ENCODE measurements at regions not wholly inside any gene's neighbourhood (a gene's known extent, or its start where the extent isn't known, plus 50 kb on each side); places are given as distances from the start of the nearest gene placed in this dataset.

- WGBS, 3 donors, result 33 to 47% (median 38%) methylated on average over 1 of the region's 1 CpG
- no peak for TF ChIP-seq CTCF (IDR thresholded peaks at IDR 0.05)
- Histone ChIP-seq H3K4me3 (no peak overlapping the region), H3K9me3 (peaks cover 12% of the 10 kb centered on the region), H3K27me3 (ENCODE audit: insufficient read depth in 3 of 3, low read length in 2 of 3) (no peaks in the 10 kb centered on the region), H3K4me1 (no peaks in the 10 kb centered on the region), H3K27ac (no peak overlapping the region), H3K36me3 (ENCODE audit: insufficient read depth in 1 of 2, low read depth in 1 of 2) (no peaks in the 10 kb centered on the region)
- DNase-seq, result no peak
- ATAC-seq, result no peak
- intact Hi-C loops (cut with DNase I), result no loop called here
Measured at GRCh38 chr12:16766736-16767135, 160.8 kb upstream of the LMO3 start.

- no peaks in the 10 kb centered on the region for H3K36me3 ChIP-seq (ENCODE audit: insufficient read depth in 1 of 2, low read depth in 1 of 2)
- no peak overlapping the region for H3K4me3 ChIP-seq
- peaks cover 4% of the 10 kb centered on the region for H3K9me3 ChIP-seq
- DNase-seq, result no peak
- intact Hi-C loops (cut with DNase I), result no loop called here
- no peaks in the 10 kb centered on the region for H3K4me1 ChIP-seq
- H3K27me3 ChIP-seq (ENCODE audit: insufficient read depth in 3 of 3, low read length in 2 of 3), result no peaks in the 10 kb centered on the region
- no peak for ATAC-seq
- H3K27ac ChIP-seq, result no peak overlapping the region
- no peak for TF ChIP-seq CTCF (IDR thresholded peaks at IDR 0.05)
Measured at GRCh38 chr12:16763901-16764300, 157.9 kb upstream of the LMO3 start.

GRCh38 chr12:16756833-16757555 lies 151.0 kb upstream of the LMO3 start:
- Histone ChIP-seq H3K4me3 (no peak overlapping the region), H3K9me3 (no peaks in the 10 kb centered on the region), H3K36me3 (ENCODE audit: insufficient read depth in 1 of 2, low read depth in 1 of 2) (no peaks in the 10 kb centered on the region), H3K27me3 (ENCODE audit: insufficient read depth in 3 of 3, low read length in 2 of 3) (no peaks in the 10 kb centered on the region), H3K4me1 (no peaks in the 10 kb centered on the region), H3K27ac (no peak overlapping the region)
- ATAC-seq (no peak), DNase-seq (no peak)
- 44 to 54% (median 45%) methylated on average over 8 of the region's 8 CpGs for WGBS, 3 donors
- TF ChIP-seq CTCF (IDR thresholded peaks at IDR 0.05), result no peak
- intact Hi-C loops (cut with DNase I), result no loop called here

GRCh38 chr12:16730772-16731171 lies 124.8 kb upstream of the LMO3 start:
- Histone ChIP-seq H3K4me3 (no peak overlapping the region), H3K9me3 (no peaks in the 10 kb centered on the region), H3K4me1 (no peaks in the 10 kb centered on the region), H3K27me3 (ENCODE audit: insufficient read depth in 3 of 3, low read length in 2 of 3) (no peaks in the 10 kb centered on the region), H3K36me3 (ENCODE audit: insufficient read depth in 1 of 2, low read depth in 1 of 2) (no peaks in the 10 kb centered on the region), H3K27ac (no peak overlapping the region)
- WGBS, 3 donors, result 80 to 90% (median 83%) methylated on average over 4 of the region's 4 CpGs
- intact Hi-C loops (cut with DNase I), result no loop called here
- ATAC-seq (no peak), DNase-seq (no peak)
- TF ChIP-seq CTCF (IDR thresholded peaks at IDR 0.05), result no peak

- DNase-seq (no peak), ATAC-seq (no peak)
- no peak for TF ChIP-seq CTCF (IDR thresholded peaks at IDR 0.05)
- WGBS, 3 donors, result 5 to 22% (median 6%) methylated on average over 1 of the region's 1 CpG
- no peak overlapping the region for H3K27ac ChIP-seq
- H3K27me3 ChIP-seq (ENCODE audit: insufficient read depth in 3 of 3, low read length in 2 of 3), result no peaks in the 10 kb centered on the region
- no peaks in the 10 kb centered on the region for H3K4me1 ChIP-seq
- no peaks in the 10 kb centered on the region for H3K36me3 ChIP-seq (ENCODE audit: insufficient read depth in 1 of 2, low read depth in 1 of 2)
- no peaks in the 10 kb centered on the region for H3K9me3 ChIP-seq
- intact Hi-C loops (cut with DNase I), result no loop called here
- no peak overlapping the region for H3K4me3 ChIP-seq
Measured at GRCh38 chr12:16726879-16727278, 120.9 kb upstream of the LMO3 start.

Measured in psoas muscle (tissue), 7 donors.